Activated CD8-positive, alpha-beta memory T cell treated with anti-CD3 and anti-CD28 coated beads for 24 hours (primary cell): ENCODE measurements at regions not wholly inside any gene's neighbourhood (a gene's known extent, or its start where the extent isn't known, plus 50 kb on each side); places are given as distances from the start of the nearest gene placed in this dataset.
"Not testable (repeated sequence)": the region's sequence is repeated elsewhere in the genome, so short reads cannot be mapped to it uniquely, and the experiment has no call there.

Experiments used
- DNase-seq: peaks from one replicate; pipeline ENCODE4 v3.0.0-alpha.2; 2020

GRCh38 chr12:46484396-46485061 is 112.0 kb upstream of the SLC38A2 start:
- DNase-seq, result no peak

- no peak for DNase-seq
Measured at GRCh38 chr12:46483572-46484395, 111.2 kb upstream of the SLC38A2 start.

GRCh38 chr12:46480724-46481123 is 108.2 kb upstream of the SLC38A2 start:
- DNase-seq, result no peak

- DNase-seq, result no peak
Measured at GRCh38 chr12:46480316-46480715, 107.7 kb upstream of the SLC38A2 start.

- no peak for DNase-seq
Measured at GRCh38 chr12:46478123-46478522, 105.5 kb upstream of the SLC38A2 start.

- DNase-seq, result no peak
Measured at GRCh38 chr12:46477541-46477940, 105.0 kb upstream of the SLC38A2 start.

- no peak for DNase-seq
Measured at GRCh38 chr12:46475972-46476645, 103.5 kb upstream of the SLC38A2 start.

GRCh38 chr12:46474385-46474784 is 101.8 kb upstream of the SLC38A2 start:
- not testable (repeated sequence) for DNase-seq

GRCh38 chr12:46473634-46474329 is 101.2 kb upstream of the SLC38A2 start:
- no peak for DNase-seq

GRCh38 chr12:46472893-46473633 is 100.5 kb upstream of the SLC38A2 start:
- DNase-seq, result no peak

GRCh38 chr12:46472144-46472705 is 99.7 kb upstream of the SLC38A2 start:
- no peak for DNase-seq

GRCh38 chr12:46471404-46471803 is 98.8 kb upstream of the SLC38A2 start:
- no peak for DNase-seq

GRCh38 chr12:46470975-46471374 is 98.4 kb upstream of the SLC38A2 start:
- no peak for DNase-seq

GRCh38 chr12:46470036-46470627 is 97.6 kb upstream of the SLC38A2 start:
- DNase-seq, result no peak

GRCh38 chr12:46468813-46469212 is 96.2 kb upstream of the SLC38A2 start:
- no peak for DNase-seq

- DNase-seq, result no peak
Measured at GRCh38 chr12:46468160-46468559, 95.6 kb upstream of the SLC38A2 start.

- DNase-seq, result no peak
Measured at GRCh38 chr12:46465307-46465706, 92.7 kb upstream of the SLC38A2 start.

- no peak for DNase-seq
Measured at GRCh38 chr12:46464863-46465262, 92.3 kb upstream of the SLC38A2 start.

GRCh38 chr12:46462641-46463355 is 90.2 kb upstream of the SLC38A2 start:
- no peak for DNase-seq

- DNase-seq, result no peak
Measured at GRCh38 chr12:46461907-46462640, 89.5 kb upstream of the SLC38A2 start.
